ENCODE measurements at regions not wholly inside any gene's neighbourhood (a gene's known extent, or its start where the extent isn't known, plus 50 kb on each side); places are given as distances from the start of the nearest gene placed in this dataset.
A peak's percentile ranks its signal among the peaks of the same experiment; 100 is the strongest.

DNA sequence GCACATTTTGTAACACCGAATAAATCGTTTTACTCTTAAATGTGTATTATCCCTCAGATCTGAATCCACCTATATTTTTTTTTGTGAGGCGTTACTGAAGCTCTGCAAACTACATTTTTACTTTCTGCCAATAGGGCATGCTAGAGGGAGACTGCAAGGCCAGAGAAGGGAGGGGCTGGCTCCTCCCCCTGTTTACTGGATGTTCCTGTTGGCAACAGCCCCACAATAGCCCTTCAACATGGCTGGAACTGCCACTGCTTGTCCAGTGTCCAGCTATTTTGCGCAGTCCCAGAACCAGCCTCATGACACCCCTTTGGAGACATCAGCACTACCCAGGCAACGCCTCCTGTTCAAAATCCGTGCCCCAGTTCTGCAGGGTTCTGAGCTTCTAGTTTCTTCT is 85.4 kb upstream of the MIER3 start (continued):
- TF ChIP-seq, protein P1, sequence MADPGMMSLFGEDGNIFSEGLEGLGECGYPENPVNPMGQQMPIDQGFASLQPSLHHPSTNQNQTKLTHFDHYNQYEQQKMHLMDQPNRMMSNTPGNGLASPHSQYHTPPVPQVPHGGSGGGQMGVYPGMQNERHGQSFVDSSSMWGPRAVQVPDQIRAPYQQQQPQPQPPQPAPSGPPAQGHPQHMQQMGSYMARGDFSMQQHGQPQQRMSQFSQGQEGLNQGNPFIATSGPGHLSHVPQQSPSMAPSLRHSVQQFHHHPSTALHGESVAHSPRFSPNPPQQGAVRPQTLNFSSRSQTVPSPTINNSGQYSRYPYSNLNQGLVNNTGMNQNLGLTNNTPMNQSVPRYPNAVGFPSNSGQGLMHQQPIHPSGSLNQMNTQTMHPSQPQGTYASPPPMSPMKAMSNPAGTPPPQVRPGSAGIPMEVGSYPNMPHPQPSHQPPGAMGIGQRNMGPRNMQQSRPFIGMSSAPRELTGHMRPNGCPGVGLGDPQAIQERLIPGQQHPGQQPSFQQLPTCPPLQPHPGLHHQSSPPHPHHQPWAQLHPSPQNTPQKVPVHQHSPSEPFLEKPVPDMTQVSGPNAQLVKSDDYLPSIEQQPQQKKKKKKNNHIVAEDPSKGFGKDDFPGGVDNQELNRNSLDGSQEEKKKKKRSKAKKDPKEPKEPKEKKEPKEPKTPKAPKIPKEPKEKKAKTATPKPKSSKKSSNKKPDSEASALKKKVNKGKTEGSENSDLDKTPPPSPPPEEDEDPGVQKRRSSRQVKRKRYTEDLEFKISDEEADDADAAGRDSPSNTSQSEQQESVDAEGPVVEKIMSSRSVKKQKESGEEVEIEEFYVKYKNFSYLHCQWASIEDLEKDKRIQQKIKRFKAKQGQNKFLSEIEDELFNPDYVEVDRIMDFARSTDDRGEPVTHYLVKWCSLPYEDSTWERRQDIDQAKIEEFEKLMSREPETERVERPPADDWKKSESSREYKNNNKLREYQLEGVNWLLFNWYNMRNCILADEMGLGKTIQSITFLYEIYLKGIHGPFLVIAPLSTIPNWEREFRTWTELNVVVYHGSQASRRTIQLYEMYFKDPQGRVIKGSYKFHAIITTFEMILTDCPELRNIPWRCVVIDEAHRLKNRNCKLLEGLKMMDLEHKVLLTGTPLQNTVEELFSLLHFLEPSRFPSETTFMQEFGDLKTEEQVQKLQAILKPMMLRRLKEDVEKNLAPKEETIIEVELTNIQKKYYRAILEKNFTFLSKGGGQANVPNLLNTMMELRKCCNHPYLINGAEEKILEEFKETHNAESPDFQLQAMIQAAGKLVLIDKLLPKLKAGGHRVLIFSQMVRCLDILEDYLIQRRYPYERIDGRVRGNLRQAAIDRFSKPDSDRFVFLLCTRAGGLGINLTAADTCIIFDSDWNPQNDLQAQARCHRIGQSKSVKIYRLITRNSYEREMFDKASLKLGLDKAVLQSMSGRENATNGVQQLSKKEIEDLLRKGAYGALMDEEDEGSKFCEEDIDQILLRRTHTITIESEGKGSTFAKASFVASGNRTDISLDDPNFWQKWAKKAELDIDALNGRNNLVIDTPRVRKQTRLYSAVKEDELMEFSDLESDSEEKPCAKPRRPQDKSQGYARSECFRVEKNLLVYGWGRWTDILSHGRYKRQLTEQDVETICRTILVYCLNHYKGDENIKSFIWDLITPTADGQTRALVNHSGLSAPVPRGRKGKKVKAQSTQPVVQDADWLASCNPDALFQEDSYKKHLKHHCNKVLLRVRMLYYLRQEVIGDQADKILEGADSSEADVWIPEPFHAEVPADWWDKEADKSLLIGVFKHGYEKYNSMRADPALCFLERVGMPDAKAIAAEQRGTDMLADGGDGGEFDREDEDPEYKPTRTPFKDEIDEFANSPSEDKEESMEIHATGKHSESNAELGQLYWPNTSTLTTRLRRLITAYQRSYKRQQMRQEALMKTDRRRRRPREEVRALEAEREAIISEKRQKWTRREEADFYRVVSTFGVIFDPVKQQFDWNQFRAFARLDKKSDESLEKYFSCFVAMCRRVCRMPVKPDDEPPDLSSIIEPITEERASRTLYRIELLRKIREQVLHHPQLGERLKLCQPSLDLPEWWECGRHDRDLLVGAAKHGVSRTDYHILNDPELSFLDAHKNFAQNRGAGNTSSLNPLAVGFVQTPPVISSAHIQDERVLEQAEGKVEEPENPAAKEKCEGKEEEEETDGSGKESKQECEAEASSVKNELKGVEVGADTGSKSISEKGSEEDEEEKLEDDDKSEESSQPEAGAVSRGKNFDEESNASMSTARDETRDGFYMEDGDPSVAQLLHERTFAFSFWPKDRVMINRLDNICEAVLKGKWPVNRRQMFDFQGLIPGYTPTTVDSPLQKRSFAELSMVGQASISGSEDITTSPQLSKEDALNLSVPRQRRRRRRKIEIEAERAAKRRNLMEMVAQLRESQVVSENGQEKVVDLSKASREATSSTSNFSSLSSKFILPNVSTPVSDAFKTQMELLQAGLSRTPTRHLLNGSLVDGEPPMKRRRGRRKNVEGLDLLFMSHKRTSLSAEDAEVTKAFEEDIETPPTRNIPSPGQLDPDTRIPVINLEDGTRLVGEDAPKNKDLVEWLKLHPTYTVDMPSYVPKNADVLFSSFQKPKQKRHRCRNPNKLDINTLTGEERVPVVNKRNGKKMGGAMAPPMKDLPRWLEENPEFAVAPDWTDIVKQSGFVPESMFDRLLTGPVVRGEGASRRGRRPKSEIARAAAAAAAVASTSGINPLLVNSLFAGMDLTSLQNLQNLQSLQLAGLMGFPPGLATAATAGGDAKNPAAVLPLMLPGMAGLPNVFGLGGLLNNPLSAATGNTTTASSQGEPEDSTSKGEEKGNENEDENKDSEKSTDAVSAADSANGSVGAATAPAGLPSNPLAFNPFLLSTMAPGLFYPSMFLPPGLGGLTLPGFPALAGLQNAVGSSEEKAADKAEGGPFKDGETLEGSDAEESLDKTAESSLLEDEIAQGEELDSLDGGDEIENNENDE (IDR thresholded peaks at IDR 0.05; ENCODE audit: insufficient replicate concordance, low read length) = no peak
- no peak for TF ChIP-seq JUN (IDR thresholded peaks at IDR 0.05; ENCODE audit: low read depth, low read length)
- no peak for TF ChIP-seq SIN3A (conservative IDR thresholded peaks at IDR 0.05 in 1 of 2, IDR thresholded peaks at IDR 0.05 in 1 of 2; ENCODE audit: low read depth in 1 of 2, low read length in 2 of 2)
- TF ChIP-seq ZNF274 (IDR thresholded peaks at IDR 0.05; ENCODE audit: borderline replicate concordance, extremely low read depth, low read length) = no peak
- TF ChIP-seq KDM4A (IDR thresholded peaks at IDR 0.05; ENCODE audit: low read depth, low read length, severe bottlenecking) = no peak
- TF ChIP-seq ATF2 (IDR thresholded peaks at IDR 0.05; ENCODE audit: low read length) = no peak
- TF ChIP-seq E2F6 (IDR thresholded peaks at IDR 0.05) = no peak
- TF ChIP-seq POU5F1 (IDR thresholded peaks at IDR 0.05; ENCODE audit: low read depth, low read length) = no peak
- 0 out of 2 replicates have a peak, but pooled peaks have one; percentile 37 for TF ChIP-seq YY1 (IDR thresholded peaks at IDR 0.05; ENCODE audit: low read depth, low read length)
